Neural cell (in vitro differentiated cells): ENCODE measurements at regions not wholly inside any gene's neighbourhood (a gene's known extent, or its start where the extent isn't known, plus 50 kb on each side); places are given as distances from the start of the nearest gene placed in this dataset.

ENCODE experiments used
- H2AFZ ChIP-seq: fragments of 200-600, 300-800 bp; sonication (generic), shearing (Covaris generic); 2 replicates; pipeline ENCODE4 v1.6.0; 2014; ENCODE audit warnings: low read depth, mild to moderate bottlenecking, antibody characterized with exemption, low read length, moderate library complexity
- H3F3A ChIP-seq: fragments of 200-600 bp; shearing (Covaris generic); 2 replicates; pipeline ENCODE4 v1.6.1; 2016; ENCODE audit warnings: mild to moderate bottlenecking, moderate library complexity, mixed read lengths, antibody characterized with exemption, low read length; ENCODE audit not compliant: insufficient read depth, poor library complexity, severe bottlenecking
- H3K27ac ChIP-seq: fragments of 200-600, 300-800 bp; sonication (generic), shearing (Covaris generic); 2 replicates; pipeline ENCODE4 v1.5.1; 2014; ENCODE audit warnings: mild to moderate bottlenecking, low read length, moderate library complexity
- H3K27me3 ChIP-seq: fragments of 300-800, 200-600 bp; sonication (generic), shearing (Covaris generic); 2 replicates; pipeline ENCODE4 v1.6.0; 2014; ENCODE audit warnings: mild to moderate bottlenecking, low read depth, low read length, moderate library complexity; ENCODE audit not compliant: insufficient read depth
- H3K36me3 ChIP-seq: fragments of 300-800, 200-600 bp; sonication (generic), shearing (Covaris generic); 2 replicates; pipeline ENCODE4 v1.5.1; 2014; ENCODE audit warnings: mild to moderate bottlenecking, antibody characterized with exemption, low read length, moderate library complexity; ENCODE audit not compliant: insufficient read depth
- H3K4me2 ChIP-seq: fragments of 300-800, 200-600 bp; sonication (generic), shearing (Covaris generic); 2 replicates; pipeline ENCODE4 v1.6.0; 2014; ENCODE audit warnings: mild to moderate bottlenecking, low read length
- H3K4me3 ChIP-seq: fragments of 300-800, 200-600 bp; sonication (generic), shearing (Covaris generic); 2 replicates; pipeline ENCODE4 v1.5.1; 2014; ENCODE audit warnings: mild to moderate bottlenecking, low read length, moderate library complexity
- H3K79me2 ChIP-seq: fragments of 200-600 bp; shearing (Covaris generic); replicated peaks from 2 replicates; pipeline ENCODE4 v1.6.0; 2014; ENCODE audit warnings: mild to moderate bottlenecking, low read length, moderate library complexity; ENCODE audit not compliant: insufficient read depth
- H3K9ac ChIP-seq: fragments of 300-800, 200-600 bp; sonication (generic), shearing (Covaris generic); 2 replicates; pipeline ENCODE4 v1.6.1; 2016; ENCODE audit warnings: mild to moderate bottlenecking, low read length, mixed read lengths
- H3K9me2 ChIP-seq: fragments of 200-600 bp; shearing (Covaris generic); 2 replicates; pipeline ENCODE4 v1.6.1; 2016; ENCODE audit warnings: mild to moderate bottlenecking, low read length, mixed read lengths; ENCODE audit not compliant: insufficient read depth
- H3K9me3 ChIP-seq: fragments of 200-600, 300-800 bp; sonication (generic), shearing (Covaris generic); 2 replicates; pipeline ENCODE4 v1.6.1; 2016; ENCODE audit warnings: mild to moderate bottlenecking, mixed run types, low read length, moderate library complexity, mixed read lengths
- H4K20me1 ChIP-seq: fragments of 200-600 bp; shearing (Covaris generic); 2 replicates; pipeline ENCODE4 v1.6.1; 2016; ENCODE audit warnings: mild to moderate bottlenecking, mixed run types; ENCODE audit not compliant: insufficient read depth
- CTCF ChIP-seq: fragments of 450-650 bp; IDR thresholded peaks from 2 replicates; pipeline ENCODE4 v1.5.1; 2014; ENCODE audit warnings: antibody characterized with exemption, mild to moderate bottlenecking, moderate library complexity; ENCODE audit not compliant: poor library complexity, severe bottlenecking
- EP300 ChIP-seq: fragments of 450-650 bp; conservative IDR thresholded peaks from 2 replicates; pipeline ENCODE4 v1.6.1; 2014; ENCODE audit warnings: antibody characterized with exemption, mild to moderate bottlenecking, moderate library complexity; ENCODE audit not compliant: poor library complexity, severe bottlenecking
- EZH2 ChIP-seq: fragments of 200-600, 300-800 bp; shearing (Covaris generic), sonication (generic); IDR thresholded peaks from 2 replicates; pipeline ENCODE4 v1.6.1; 2014; ENCODE audit warnings: antibody characterized with exemption, low read length, borderline replicate concordance, mild to moderate bottlenecking; ENCODE audit not compliant: insufficient read depth, poor library complexity, severe bottlenecking
- MXI1 ChIP-seq: fragments of 450-650 bp; conservative IDR thresholded peaks from 2 replicates; pipeline ENCODE4 v1.6.1; 2014; ENCODE audit warnings: antibody characterized with exemption, mild to moderate bottlenecking; ENCODE audit not compliant: poor library complexity, severe bottlenecking
- POLR2AphosphoS5 ChIP-seq: IDR thresholded peaks from 2 replicates; pipeline ENCODE4 v1.6.1; 2012
- RAD21 ChIP-seq: fragments of 450-650 bp; conservative IDR thresholded peaks from 2 replicates; pipeline ENCODE4 v1.6.1; 2014; ENCODE audit warnings: antibody characterized with exemption, mild to moderate bottlenecking, moderate library complexity
- SMC3 ChIP-seq: fragments of 450-650 bp; conservative IDR thresholded peaks from 2 replicates; pipeline ENCODE4 v1.6.1; 2014; ENCODE audit warnings: antibody characterized with exemption, mild to moderate bottlenecking, moderate library complexity; ENCODE audit not compliant: poor library complexity
- TAF1 ChIP-seq: IDR thresholded peaks from 2 replicates; pipeline ENCODE4 v1.6.1; 2012; ENCODE audit warnings: low read depth
- TF ChIP-seq, protein P1 (sequence below): IDR thresholded peaks from 2 replicates; pipeline ENCODE4 v1.6.1; 2012; ENCODE audit warnings: borderline replicate concordance

- Histone ChIP-seq H4K20me1 (no peaks in the 10 kb centered on the region), H3K9me3 (no peaks in the 10 kb centered on the region), H3K79me2 (no peaks in the 10 kb centered on the region), H3K27ac (no peak overlapping the region), H2AFZ (no peak overlapping the region), H3K9ac (no peak overlapping the region), H3K27me3 (no peaks in the 10 kb centered on the region), H3F3A (no peaks in the 10 kb centered on the region), H3K4me2 (no peak overlapping the region), H3K36me3 (no peaks in the 10 kb centered on the region), H3K9me2 (no peaks in the 10 kb centered on the region), H3K4me3 (no peak overlapping the region)
- TF ChIP-seq SMC3 (no peak), POLR2AphosphoS5 (no peak), CTCF (no peak), EZH2 (no peak), EP300 (no peak), RAD21 (no peak), MXI1 (no peak), TAF1 (no peak)
- TF ChIP-seq, protein P1, sequence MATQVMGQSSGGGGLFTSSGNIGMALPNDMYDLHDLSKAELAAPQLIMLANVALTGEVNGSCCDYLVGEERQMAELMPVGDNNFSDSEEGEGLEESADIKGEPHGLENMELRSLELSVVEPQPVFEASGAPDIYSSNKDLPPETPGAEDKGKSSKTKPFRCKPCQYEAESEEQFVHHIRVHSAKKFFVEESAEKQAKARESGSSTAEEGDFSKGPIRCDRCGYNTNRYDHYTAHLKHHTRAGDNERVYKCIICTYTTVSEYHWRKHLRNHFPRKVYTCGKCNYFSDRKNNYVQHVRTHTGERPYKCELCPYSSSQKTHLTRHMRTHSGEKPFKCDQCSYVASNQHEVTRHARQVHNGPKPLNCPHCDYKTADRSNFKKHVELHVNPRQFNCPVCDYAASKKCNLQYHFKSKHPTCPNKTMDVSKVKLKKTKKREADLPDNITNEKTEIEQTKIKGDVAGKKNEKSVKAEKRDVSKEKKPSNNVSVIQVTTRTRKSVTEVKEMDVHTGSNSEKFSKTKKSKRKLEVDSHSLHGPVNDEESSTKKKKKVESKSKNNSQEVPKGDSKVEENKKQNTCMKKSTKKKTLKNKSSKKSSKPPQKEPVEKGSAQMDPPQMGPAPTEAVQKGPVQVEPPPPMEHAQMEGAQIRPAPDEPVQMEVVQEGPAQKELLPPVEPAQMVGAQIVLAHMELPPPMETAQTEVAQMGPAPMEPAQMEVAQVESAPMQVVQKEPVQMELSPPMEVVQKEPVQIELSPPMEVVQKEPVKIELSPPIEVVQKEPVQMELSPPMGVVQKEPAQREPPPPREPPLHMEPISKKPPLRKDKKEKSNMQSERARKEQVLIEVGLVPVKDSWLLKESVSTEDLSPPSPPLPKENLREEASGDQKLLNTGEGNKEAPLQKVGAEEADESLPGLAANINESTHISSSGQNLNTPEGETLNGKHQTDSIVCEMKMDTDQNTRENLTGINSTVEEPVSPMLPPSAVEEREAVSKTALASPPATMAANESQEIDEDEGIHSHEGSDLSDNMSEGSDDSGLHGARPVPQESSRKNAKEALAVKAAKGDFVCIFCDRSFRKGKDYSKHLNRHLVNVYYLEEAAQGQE, result no peak
Measured at GRCh38 chr4:19164334-19164733, 1087.4 kb upstream of the SLIT2 start.

DNA sequence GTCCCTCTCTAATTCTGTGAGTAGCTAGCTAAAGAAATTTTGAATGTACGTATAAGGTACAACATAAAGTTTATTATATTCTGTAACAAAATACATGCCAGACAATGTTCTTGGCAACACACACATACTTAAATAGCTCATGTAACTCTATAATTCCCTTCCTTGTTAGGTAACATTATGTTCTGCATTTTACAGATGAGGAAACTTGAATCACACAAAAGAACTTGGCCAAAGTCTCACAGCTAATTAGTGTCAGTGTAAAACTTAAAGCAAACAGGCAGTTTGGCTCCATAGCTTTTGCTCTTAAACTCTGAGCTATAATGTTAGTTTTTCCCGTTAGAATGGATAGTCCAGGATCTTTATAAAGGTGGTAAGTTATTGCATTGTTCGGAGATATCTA is 1091.8 kb upstream of the SLIT2 start:
- Histone ChIP-seq H3K4me3 (no peak overlapping the region), H4K20me1 (no peaks in the 10 kb centered on the region), H3K9me2 (no peaks in the 10 kb centered on the region), H3K4me2 (no peak overlapping the region), H3K36me3 (no peaks in the 10 kb centered on the region), H3K27ac (no peak overlapping the region), H3K27me3 (no peaks in the 10 kb centered on the region), H3F3A (no peaks in the 10 kb centered on the region), H3K9ac (no peak overlapping the region), H3K9me3 (no peaks in the 10 kb centered on the region), H2AFZ (no peak overlapping the region), H3K79me2 (no peaks in the 10 kb centered on the region)
- TF ChIP-seq EZH2, result no peak
- no peak for TF ChIP-seq TAF1
- no peak for TF ChIP-seq MXI1
- TF ChIP-seq POLR2AphosphoS5, result no peak
- TF ChIP-seq, protein P1, result no peak
- no peak for TF ChIP-seq CTCF
- no peak for TF ChIP-seq SMC3
